Tongue (tissue), 1 donor: ENCODE measurements at regions not wholly inside any gene's neighbourhood (a gene's known extent, or its start where the extent isn't known, plus 50 kb on each side); places are given as distances from the start of the nearest gene placed in this dataset.

Experiments
- DNase-seq: peaks from one replicate; pipeline ENCODE4 v3.0.0-alpha.2; 2015

GRCh38 chr14:71712478-71712877 lies 219.8 kb upstream of the RGS6 start:
- DNase-seq, result no peak

- DNase-seq, result no peak
Measured at GRCh38 chr14:71713016-71713415, 219.2 kb upstream of the RGS6 start.

GRCh38 chr14:71713451-71713850 lies 218.8 kb upstream of the RGS6 start:
- DNase-seq, result no peak

DNA sequence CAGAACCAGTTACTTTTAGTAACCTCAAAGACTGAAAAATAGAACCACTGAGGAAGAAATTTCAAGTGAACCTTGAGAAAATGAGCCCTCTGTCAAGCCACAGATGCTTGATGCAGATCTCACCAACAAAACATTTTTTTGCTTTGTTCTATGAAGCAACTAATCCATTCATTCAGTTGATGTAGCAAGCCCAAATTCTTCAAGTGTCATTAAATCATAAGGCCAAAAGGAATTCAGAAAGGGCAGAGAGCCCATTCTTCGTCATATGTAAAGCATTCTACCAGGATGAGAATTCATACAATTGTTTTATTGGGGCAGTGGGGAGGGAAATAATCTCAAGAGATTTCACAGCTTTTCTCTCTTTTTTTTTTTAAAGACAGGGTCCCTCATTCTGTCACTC lies 218.0 kb upstream of the RGS6 start:
- no peak for DNase-seq

DNA sequence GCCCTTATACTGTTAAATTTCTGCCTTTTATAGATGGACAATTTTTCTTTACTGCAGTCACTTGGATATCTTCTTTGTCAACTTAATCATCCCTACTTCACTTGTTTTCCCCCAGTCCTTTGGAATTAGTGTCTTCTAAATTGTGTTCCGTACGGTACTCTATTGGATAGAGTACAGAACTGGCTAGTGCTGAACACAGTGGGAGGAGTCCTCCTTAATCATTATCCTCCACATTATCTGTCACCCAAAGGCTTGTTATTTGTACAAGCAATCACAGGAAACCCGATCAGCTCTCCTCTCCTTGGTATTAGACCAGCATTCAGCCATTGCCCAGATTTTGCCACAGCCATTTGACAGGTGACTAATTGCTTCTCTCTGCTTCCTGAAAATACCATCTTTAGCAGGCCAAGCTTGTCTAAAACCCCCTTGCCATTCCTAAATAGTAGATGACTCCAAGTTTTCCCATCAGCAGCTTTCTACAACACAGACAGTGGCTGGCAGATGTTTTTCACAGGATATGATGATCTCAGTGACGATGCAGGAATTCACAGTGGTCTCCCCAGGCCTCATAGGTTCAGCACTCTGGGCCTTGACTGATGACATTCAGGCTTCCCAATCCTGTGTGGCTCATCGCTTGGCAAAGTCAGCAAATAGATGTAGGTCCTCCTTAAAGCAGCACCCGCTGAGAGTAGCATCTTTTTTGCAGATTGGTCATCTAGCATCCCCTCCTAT lies 216.0 kb upstream of the RGS6 start:
- no peak for DNase-seq

DNA sequence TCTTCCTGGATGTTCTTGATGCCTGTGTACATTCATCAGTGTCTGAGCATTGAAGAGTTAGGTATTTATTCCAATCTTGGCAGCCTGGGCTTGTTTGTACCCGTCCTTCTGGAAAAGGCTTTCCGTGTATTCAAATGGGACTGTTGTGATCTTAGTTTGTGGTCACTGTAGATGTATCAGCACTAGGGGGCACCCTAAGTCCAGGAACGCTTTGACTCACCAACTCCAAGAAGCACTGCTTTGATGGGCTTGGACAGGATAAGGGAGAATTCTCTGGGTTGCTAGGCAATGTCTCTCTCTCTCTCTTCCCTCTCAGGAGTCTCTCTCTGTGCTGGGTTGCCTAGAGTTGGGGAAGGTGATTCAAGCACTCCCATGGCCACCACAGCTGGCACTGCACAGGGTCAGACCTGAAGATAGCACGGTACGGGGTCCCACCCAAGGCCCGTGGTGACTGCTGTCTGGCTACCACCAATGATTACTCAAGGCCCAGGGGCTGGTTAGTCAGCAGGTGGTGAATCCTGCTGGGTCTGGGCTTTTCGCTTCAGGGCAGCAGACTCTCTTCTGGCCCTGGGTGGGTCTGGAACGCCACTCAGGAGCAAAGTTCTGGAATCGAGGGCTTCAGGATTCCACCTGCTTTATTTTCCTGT lies 211.1 kb upstream of the RGS6 start:
- no peak for DNase-seq

DNA sequence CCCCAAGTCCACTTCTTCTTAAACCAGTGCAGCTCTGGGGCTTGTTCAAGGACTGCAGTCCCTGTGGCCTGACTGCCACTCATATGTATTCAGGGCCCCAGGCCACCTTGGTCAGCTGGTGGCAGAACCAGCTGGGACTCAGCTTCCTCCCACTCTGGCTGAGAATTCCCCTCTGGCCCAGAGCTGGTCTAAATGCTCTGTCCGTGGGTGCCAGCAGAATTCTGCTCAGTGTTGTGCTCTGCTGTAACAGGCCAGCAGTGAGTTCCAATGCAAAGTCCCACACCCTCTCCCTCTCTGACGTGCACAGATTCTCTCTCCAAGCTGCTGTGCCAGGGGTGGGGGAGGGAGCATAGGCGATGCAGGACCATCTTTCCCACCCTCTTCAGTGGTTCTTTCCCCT lies 210.4 kb upstream of the RGS6 start:
- DNase-seq, result no peak

DNA sequence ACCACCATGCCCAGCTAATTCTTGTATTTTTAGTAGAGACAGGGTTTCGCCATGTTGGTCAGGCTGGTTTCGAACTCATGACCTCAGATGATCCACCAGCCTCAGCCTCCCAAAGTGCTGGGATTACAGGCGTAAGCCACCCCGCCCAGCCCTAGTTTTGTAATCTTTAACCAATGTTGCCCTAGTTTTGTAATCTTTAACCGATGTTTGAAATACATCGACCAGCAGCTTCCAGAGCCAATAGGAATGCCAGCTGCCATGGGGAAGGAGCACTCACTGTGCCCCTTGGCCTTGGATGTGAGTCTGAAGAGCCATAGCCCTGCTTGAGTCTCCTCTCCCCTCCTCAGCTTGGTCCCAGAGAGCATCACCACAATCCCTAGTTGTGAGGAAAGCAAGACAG lies 209.3 kb upstream of the RGS6 start:
- DNase-seq, result no peak

- DNase-seq, result peak; percentile 70
Measured at GRCh38 chr14:71725922-71726579, 206.2 kb upstream of the RGS6 start.

- DNase-seq, result peak; percentile 83
Measured at GRCh38 chr14:71726580-71727021, 205.6 kb upstream of the RGS6 start.

DNA sequence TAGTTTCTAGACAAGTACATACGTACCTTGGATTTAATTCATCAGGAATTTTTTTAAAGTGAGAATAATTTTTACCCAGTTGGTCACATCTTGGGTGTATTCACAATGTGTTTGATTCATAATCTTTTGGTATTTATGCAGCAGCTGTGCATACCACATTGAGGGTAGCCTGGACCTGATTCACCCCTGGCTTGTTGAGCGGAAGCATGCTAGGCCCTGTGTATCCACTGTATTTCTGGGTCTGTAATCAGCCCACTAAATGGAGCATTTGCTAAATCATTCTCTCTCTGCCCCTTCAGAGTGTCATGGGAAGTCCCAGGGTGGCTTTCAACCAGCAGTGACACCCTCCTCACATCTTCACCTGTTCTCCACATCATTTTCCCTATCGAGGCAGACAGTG lies 203.8 kb upstream of the RGS6 start:
- no peak for DNase-seq

- DNase-seq, result no peak
Measured at GRCh38 chr14:71729596-71729995, 202.6 kb upstream of the RGS6 start.

DNA sequence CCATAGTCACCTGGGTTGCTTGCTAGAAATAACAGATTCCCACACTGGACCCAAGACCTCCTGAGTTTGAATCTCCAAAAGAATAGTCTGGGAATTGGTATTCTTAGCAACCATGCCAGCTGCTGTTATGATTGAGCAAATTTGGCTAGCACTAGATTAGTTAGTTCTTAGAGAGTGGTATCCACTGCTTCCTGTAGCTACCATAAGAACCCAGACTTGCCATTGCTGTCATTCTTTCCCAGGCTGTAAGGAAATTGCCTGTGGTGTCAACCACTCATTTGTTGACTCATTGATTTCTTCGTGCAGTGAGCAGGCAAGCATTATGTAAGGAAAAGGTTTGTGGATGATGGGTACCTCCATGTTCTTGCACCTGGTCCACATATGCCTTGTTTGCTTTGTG lies 201.8 kb upstream of the RGS6 start:
- no peak for DNase-seq

GRCh38 chr14:71731096-71731495 lies 201.1 kb upstream of the RGS6 start:
- no peak for DNase-seq

GRCh38 chr14:71733210-71733883 lies 198.9 kb upstream of the RGS6 start:
- DNase-seq, result no peak

DNA sequence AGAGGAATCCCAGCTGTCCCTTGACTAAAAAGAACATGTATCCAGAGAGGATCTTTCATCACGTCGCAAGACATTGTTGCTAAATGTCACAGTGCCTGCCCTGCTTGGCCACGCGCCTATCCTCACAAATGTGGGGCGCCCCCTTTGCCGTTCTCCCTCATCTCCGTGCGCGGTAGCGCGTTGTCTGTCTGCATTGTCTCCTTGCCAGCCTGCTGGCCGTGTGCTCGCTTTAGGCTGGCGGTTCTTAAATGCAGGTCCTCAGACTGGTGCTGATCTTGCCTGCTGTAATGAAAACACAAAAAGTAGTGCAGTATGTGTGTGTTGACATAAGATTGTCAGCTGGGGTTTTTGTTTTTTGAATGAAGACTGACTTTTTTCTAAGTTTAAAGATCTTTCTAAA lies 198.2 kb upstream of the RGS6 start:
- DNase-seq, result no peak

GRCh38 chr14:71734885-71735284 lies 197.3 kb upstream of the RGS6 start:
- peak; percentile 53 for DNase-seq

- no peak for DNase-seq
Measured at GRCh38 chr14:71737760-71738159, 194.5 kb upstream of the RGS6 start.

- DNase-seq, result peak; percentile 37
Measured at GRCh38 chr14:71739273-71739990, 192.8 kb upstream of the RGS6 start.

DNA sequence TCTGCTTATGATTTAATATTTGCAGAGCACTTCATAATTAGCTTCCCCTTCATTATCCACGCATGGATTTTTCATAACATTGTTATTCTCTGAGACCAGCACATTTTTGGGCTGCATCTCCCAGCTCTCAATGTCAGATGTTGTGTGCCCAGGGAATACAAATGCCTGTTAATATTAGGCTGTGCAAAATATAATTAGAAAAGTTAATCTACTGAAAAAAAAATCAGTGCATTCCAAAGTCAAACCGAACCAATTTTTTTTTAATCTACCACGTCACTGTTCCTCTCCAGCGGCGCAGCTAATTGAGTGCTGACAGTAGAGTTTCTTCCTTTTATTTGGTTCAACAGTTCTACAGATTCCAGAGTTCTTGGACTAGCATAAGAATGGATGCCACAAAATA lies 191.0 kb upstream of the RGS6 start:
- DNase-seq, result no peak

DNA sequence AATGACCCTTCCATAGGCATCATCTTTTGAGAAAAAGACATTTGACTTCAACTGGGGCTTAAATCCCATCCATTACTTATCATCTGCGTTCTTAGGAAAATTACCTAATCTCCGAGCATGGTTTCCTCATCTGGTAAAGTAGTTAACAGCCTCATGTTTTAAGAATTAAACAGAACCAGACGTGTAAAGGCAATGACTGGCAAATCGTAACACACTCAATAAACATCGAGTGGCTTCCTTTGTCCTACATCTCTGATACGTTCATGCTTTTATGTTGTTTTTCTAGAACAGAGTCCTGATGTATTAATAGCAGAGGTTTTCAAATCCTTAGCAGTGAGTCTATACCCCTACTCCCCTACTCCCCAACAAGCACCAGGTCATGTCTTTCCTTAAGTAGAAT lies 189.7 kb upstream of the RGS6 start:
- no peak for DNase-seq

DNA sequence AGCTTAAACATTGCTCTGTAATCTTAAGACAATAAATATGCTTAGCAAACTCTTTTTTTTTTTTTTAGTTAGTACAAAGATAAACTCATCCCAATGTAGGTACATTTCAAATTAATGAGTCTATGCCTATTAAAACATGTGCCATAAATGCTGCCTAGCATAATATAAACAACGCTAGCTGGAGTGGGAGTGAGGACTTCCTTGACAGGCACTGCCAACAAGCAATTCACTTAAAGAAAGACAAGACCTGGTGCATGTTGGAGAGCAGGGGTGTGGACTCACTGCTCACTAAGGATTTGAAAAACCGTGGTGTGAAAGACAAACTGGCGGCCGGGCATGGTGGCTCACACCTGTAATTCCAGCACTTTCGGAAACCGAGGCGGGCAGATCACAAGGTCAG lies 187.2 kb upstream of the RGS6 start:
- DNase-seq, result no peak
